Activated gamma-delta T cell (primary cell): ENCODE measurements at regions not wholly inside any gene's neighbourhood (a gene's known extent, or its start where the extent isn't known, plus 50 kb on each side); places are given as distances from the start of the nearest gene placed in this dataset.

Experiments used
- DNase-seq: peaks from one replicate; lab custom pipeline; 2025; lab: John Stamatoyannopoulos, UW

- no peak for DNase-seq
Measured at GRCh38 chr19:31089681-31090080, 259.6 kb downstream of the TSHZ3 start.

GRCh38 chr19:31085125-31085524 is 264.1 kb downstream of the TSHZ3 start:
- no peak for DNase-seq

- no peak for DNase-seq
Measured at GRCh38 chr19:31083105-31083504, 266.1 kb downstream of the TSHZ3 start.

GRCh38 chr19:31075146-31075655 is 274.0 kb downstream of the TSHZ3 start:
- DNase-seq: no peak

- DNase-seq: no peak
Measured at GRCh38 chr19:31074199-31075125, 274.8 kb downstream of the TSHZ3 start.

GRCh38 chr19:31073485-31074198 is 275.6 kb downstream of the TSHZ3 start:
- no peak for DNase-seq

GRCh38 chr19:31072451-31072850 is 276.8 kb downstream of the TSHZ3 start:
- DNase-seq: no peak

- no peak for DNase-seq
Measured at GRCh38 chr19:31071136-31071855, 277.9 kb downstream of the TSHZ3 start.

GRCh38 chr19:31070146-31071065 is 278.8 kb downstream of the TSHZ3 start:
- DNase-seq: no peak

- no peak for DNase-seq
Measured at GRCh38 chr19:31068268-31068667, 281.0 kb downstream of the TSHZ3 start.

GRCh38 chr19:31066385-31066784 is 282.9 kb downstream of the TSHZ3 start:
- DNase-seq: no peak

- DNase-seq: no peak
Measured at GRCh38 chr19:31064491-31064890, 284.7 kb downstream of the TSHZ3 start.

GRCh38 chr19:31058676-31059340 is 290.4 kb downstream of the TSHZ3 start:
- DNase-seq: no peak

- DNase-seq: no peak
Measured at GRCh38 chr19:31057476-31057875, 291.8 kb downstream of the TSHZ3 start.

GRCh38 chr19:31055454-31055853 is 293.8 kb downstream of the TSHZ3 start:
- no peak for DNase-seq

- DNase-seq: no peak
Measured at GRCh38 chr19:31054430-31054829, 294.8 kb downstream of the TSHZ3 start.

- no peak for DNase-seq
Measured at GRCh38 chr19:31049431-31049830, 299.8 kb downstream of the TSHZ3 start.

- no peak for DNase-seq
Measured at GRCh38 chr19:31046024-31046423, 303.2 kb downstream of the TSHZ3 start.

GRCh38 chr19:31041461-31041860 is 307.8 kb downstream of the TSHZ3 start:
- no peak for DNase-seq

- DNase-seq: no peak
Measured at GRCh38 chr19:31039151-31039550, 310.1 kb downstream of the TSHZ3 start.
